PC-9 (cell line): ENCODE measurements at regions not wholly inside any gene's neighbourhood (a gene's known extent, or its start where the extent isn't known, plus 50 kb on each side); places are given as distances from the start of the nearest gene placed in this dataset.

Source experiments
- BruUV-seq: library from RNA; stranded (reverse); fragments of 400-500 nt; replicated peaks from 2 replicates; lab custom pipeline; 2021; lab: Mats Ljungman, UMichigan
- CTCF ChIA-PET: fragments of 300-600 bp; sonication (Branson Sonifier 250); formaldehyde crosslinking; loops from one replicate; lab custom pipeline; 2022; ENCODE audit warnings: antibody characterized with exemption; lab: Charles Lee
- POLR2A ChIA-PET: fragments of 300-600 bp; sonication (Branson Sonifier 250); formaldehyde crosslinking; loops from one replicate; lab custom pipeline; 2022; ENCODE audit warnings: antibody characterized with exemption; ENCODE audit not compliant: unreplicated experiment; lab: Charles Lee
- DNase-seq, 2 experiments: peaks; one replicate each; pipeline versions ENCODE4 v3.0.0 to v3.0.0-alpha.2; 2015 to 2022; ENCODE audit warnings: mixed read lengths in 1 of 2
- H2AFZ ChIP-seq: fragments of 200-600 bp; sonication (generic); 2 replicates; pipeline ENCODE4 v1.8.1; 2017; ENCODE audit warnings: antibody characterized with exemption
- H3F3A ChIP-seq: fragments of 200-600 bp; sonication (generic); 2 replicates; pipeline ENCODE4 v1.8.1; 2017; ENCODE audit warnings: antibody characterized with exemption, mild to moderate bottlenecking, low read depth; ENCODE audit not compliant: insufficient read depth
- H3K27ac ChIP-seq: fragments of 200-600 bp; sonication (generic); 2 replicates; pipeline ENCODE4 v1.6.1; 2016; ENCODE audit warnings: mixed run types
- H3K27me3 ChIP-seq: fragments of 200-600 bp; sonication (generic); 2 replicates; pipeline ENCODE4 v1.6.1; 2016; ENCODE audit warnings: low read depth, mixed run types; ENCODE audit not compliant: insufficient read depth
- H3K36me3 ChIP-seq: fragments of 200-600 bp; sonication (generic); 2 replicates; pipeline ENCODE4 v1.6.1; 2016; ENCODE audit warnings: low read depth, mixed run types
- H3K4me1 ChIP-seq: fragments of 200-600 bp; sonication (generic); replicated peaks from 2 replicates; pipeline ENCODE4 v1.6.1; 2016; ENCODE audit warnings: mixed run types; ENCODE audit not compliant: insufficient read depth
- H3K4me2 ChIP-seq: fragments of 200-600 bp; sonication (generic); 2 replicates; pipeline ENCODE4 v1.6.1; 2017; ENCODE audit warnings: mixed run types
- H3K4me3 ChIP-seq: fragments of 200-600 bp; sonication (generic); 2 replicates; pipeline ENCODE4 v1.6.1; 2016; ENCODE audit warnings: mixed run types
- H3K79me2 ChIP-seq: fragments of 200-600 bp; sonication (generic); 2 replicates; pipeline ENCODE4 v1.6.1; 2017; ENCODE audit warnings: low read depth, mixed run types
- H3K9me2 ChIP-seq: fragments of 200-600 bp; sonication (generic); 2 replicates; pipeline ENCODE4 v1.8.1; 2017; ENCODE audit warnings: mild to moderate bottlenecking; ENCODE audit not compliant: insufficient read depth
- H3K9me3 ChIP-seq: fragments of 200-600 bp; sonication (generic); 2 replicates; pipeline ENCODE4 v1.8.1; 2016; ENCODE audit warnings: low read depth; ENCODE audit not compliant: insufficient read depth
- H4K20me1 ChIP-seq: fragments of 200-600 bp; sonication (generic); 2 replicates; pipeline ENCODE4 v1.8.1; 2017; ENCODE audit not compliant: insufficient read depth
- CTCF ChIP-seq: fragments of 200-600 bp; sonication (generic); conservative IDR thresholded peaks from 2 replicates; pipeline ENCODE4 v1.6.1; 2017; ENCODE audit warnings: mixed run types, antibody characterized with exemption, mild to moderate bottlenecking, moderate library complexity
- EZH2 ChIP-seq: fragments of 200-600 bp; sonication (generic); IDR thresholded peaks from 2 replicates; pipeline ENCODE4 v1.8.0; 2017; ENCODE audit warnings: antibody characterized with exemption, low read depth
- intact Hi-C: fragments of 100-400 bp; cut with micrococcal nuclease; formaldehyde crosslinking; loops from one replicate; pipeline ENCODE4 v1.10.0; 2022; ENCODE audit not compliant: unreplicated experiment

DNA sequence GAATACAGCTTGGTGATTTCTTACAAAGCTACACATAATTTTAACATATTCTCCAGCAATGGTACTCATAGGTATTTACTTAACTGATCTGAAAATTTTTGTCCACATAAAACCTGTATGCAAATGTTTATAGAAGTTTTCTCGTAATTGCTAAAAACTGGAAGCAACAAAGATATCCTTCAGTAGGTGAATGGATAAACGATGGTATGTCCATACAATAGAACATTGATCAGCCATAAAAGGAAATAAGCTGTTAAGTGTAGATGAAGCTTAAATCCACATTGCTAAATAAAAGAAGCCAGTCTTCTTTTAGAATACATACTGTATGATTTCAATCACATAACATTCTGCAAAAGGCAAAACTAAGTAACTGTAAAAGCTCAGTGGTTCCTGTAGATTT, 224.8 kb upstream of the DPYD start:
- intact Hi-C loops, result no loop called here
- Histone ChIP-seq H3K9me2 (peaks cover 10% of the 10 kb centered on the region; the same call in 1 of the 2 replicates), H3K79me2 (no peaks in the 10 kb centered on the region), H3K4me3 (no peak overlapping the region), H3K4me1 (no peaks in the 10 kb centered on the region), H3K4me2 (no peak overlapping the region), H3K27ac (no peak overlapping the region), H4K20me1 (no peaks in the 10 kb centered on the region), H3K27me3 (no peaks in the 10 kb centered on the region), H3F3A (no peaks in the 10 kb centered on the region), H3K36me3 (no peaks in the 10 kb centered on the region), H3K9me3 (peaks cover 3% of the 10 kb centered on the region), H2AFZ (no peak overlapping the region)
- no peak for DNase-seq
- ChIA-PET CTCF (no interaction called here), POLR2A (no interaction called here)
- no TSS peak for BruUV-seq
- TF ChIP-seq EZH2, result no peak
- TF ChIP-seq CTCF, result no peak

GRCh38 chr1:98143403-98143802, 222.6 kb upstream of the DPYD start:
- ChIA-PET CTCF (no interaction called here), POLR2A (no interaction called here)
- H2AFZ ChIP-seq, result no peak overlapping the region
- no peaks in the 10 kb centered on the region for H3K4me1 ChIP-seq
- no peak overlapping the region for H3K4me2 ChIP-seq
- no peaks in the 10 kb centered on the region for H3K79me2 ChIP-seq
- DNase-seq, result no peak
- intact Hi-C loops, result no loop called here
- H3K9me3 ChIP-seq, result peaks cover under 1% of the 10 kb centered on the region; the same call in 1 of the 2 replicates
- H3K27ac ChIP-seq, result no peak overlapping the region
- H3K36me3 ChIP-seq, result no peaks in the 10 kb centered on the region
- TF ChIP-seq EZH2, result no peak
- TF ChIP-seq CTCF, result no peak
- BruUV-seq, result no TSS peak
- no peaks in the 10 kb centered on the region for H4K20me1 ChIP-seq
- H3F3A ChIP-seq, result no peaks in the 10 kb centered on the region
- H3K4me3 ChIP-seq, result no peak overlapping the region
- peaks cover 10% of the 10 kb centered on the region; the same call in 1 of the 2 replicates for H3K9me2 ChIP-seq
- H3K27me3 ChIP-seq, result no peaks in the 10 kb centered on the region

GRCh38 chr1:98133131-98133530, 212.3 kb upstream of the DPYD start:
- ChIA-PET CTCF (no interaction called here), POLR2A (no interaction called here)
- Histone ChIP-seq H3K4me2 (no peak overlapping the region), H3K27ac (no peak overlapping the region), H3F3A (no peaks in the 10 kb centered on the region), H3K79me2 (no peaks in the 10 kb centered on the region), H3K36me3 (no peaks in the 10 kb centered on the region), H3K9me2 (no peaks in the 10 kb centered on the region), H3K27me3 (no peaks in the 10 kb centered on the region), H3K9me3 (no peaks in the 10 kb centered on the region), H2AFZ (no peak overlapping the region), H3K4me1 (no peaks in the 10 kb centered on the region), H3K4me3 (no peak overlapping the region), H4K20me1 (no peaks in the 10 kb centered on the region)
- TF ChIP-seq EZH2, result no peak
- TF ChIP-seq CTCF, result no peak
- DNase-seq, result no peak
- intact Hi-C loops, result no loop called here
- BruUV-seq, result no TSS peak
